ENCODE measurements at regions not wholly inside any gene's neighbourhood (a gene's known extent, or its start where the extent isn't known, plus 50 kb on each side); places are given as distances from the start of the nearest gene placed in this dataset.
"Not testable (repeated sequence)": the region's sequence is repeated elsewhere in the genome, so short reads cannot be mapped to it uniquely, and the experiment has no call there.

DNA sequence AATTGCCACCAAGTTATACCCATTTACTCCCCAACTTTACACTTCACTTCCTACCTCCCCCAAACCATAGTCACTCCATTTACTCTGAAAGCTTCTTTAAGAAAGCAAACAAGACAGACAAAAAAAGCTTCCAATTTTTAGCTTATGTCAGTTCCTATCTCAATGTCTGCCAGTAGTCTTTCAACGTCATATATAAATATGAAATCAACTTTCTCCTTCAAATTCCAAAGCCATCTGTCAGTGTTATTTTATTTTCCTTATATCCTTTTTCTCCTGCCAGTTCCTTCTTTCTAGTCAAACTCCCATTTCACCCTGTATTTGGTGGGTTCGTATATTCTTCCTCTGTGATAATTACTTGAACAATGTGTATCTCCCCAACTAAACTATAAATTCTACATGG, 85.8 kb upstream of the CMC1 start:
- H3K27ac ChIP-seq (ENCODE audit: low read length) = no peak overlapping the region
- no peak overlapping the region for H3K4me3 ChIP-seq (ENCODE audit: low read length)
- DNase-seq = no peak
- no CpG with 5 or more reads among the region's 2 CpGs for WGBS (ENCODE audit: insufficient coverage)
- no peaks in the 10 kb centered on the region for H3K36me3 ChIP-seq (ENCODE audit: control insufficient read depth, insufficient read depth, low read length)
- H3K9me3 ChIP-seq (replicated peaks; ENCODE audit: control insufficient read depth, low read depth, low read length) = peaks cover 9% of the 10 kb centered on the region
- no peaks in the 10 kb centered on the region for H3K4me1 ChIP-seq (ENCODE audit: control insufficient read depth, insufficient read depth, low read length)
- H3K27me3 ChIP-seq (ENCODE audit: control insufficient read depth, insufficient read depth, low read length) = no peaks in the 10 kb centered on the region

DNA sequence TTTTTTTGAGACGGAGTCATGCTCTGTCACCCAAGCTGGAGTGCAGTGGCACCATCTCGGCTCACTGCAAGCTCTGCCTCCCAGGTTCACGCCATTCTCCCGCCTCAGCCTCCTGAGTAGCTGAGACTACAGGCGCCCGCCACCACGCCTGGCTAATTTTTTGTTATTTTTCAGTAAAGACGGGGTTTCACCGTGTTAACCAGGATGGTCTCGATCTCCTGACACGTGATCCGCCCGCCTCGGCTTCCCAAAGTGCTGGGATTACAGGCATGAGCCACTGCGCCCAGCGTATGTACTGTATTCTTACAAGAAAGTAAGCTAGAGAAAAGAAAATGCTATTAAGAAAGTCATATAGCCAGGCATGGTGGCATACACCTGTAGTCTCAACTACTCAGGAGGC, 84.8 kb upstream of the CMC1 start:
- not testable (repeated sequence) for H3K27me3 ChIP-seq (ENCODE audit: control insufficient read depth, insufficient read depth, low read length); H3K27ac ChIP-seq (ENCODE audit: low read length); H3K36me3 ChIP-seq (ENCODE audit: control insufficient read depth, insufficient read depth, low read length); H3K9me3 ChIP-seq (replicated peaks; ENCODE audit: control insufficient read depth, low read depth, low read length); H3K4me1 ChIP-seq (ENCODE audit: control insufficient read depth, insufficient read depth, low read length); H3K4me3 ChIP-seq (ENCODE audit: low read length); DNase-seq
- WGBS (ENCODE audit: insufficient coverage) = 97% methylated on average over 13 of the region's 16 CpGs

DNA sequence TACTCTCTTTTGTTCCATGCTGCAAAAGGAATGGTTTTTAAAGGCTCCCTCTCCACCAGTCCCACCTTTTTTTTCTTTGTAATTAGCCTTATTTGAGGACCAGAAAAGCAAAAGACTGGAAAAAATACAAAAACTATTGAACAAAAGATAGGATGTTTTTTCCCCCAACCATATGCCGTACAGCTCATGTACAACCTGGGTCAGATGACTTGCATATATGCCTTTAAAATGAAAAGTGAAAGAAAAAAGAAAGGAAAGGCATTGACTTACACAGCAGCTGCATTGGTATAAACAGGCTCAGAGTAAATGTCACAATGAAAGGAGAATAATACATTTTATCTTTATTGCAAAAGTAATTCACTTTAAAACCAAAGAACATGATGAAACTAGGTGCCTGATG, 69.5 kb upstream of the CMC1 start:
- peak; percentile 2 for DNase-seq
- Histone ChIP-seq H3K9me3 (replicated peaks; ENCODE audit: control insufficient read depth, low read depth, low read length) (no peaks in the 10 kb centered on the region), H3K36me3 (ENCODE audit: control insufficient read depth, insufficient read depth, low read length) (no peaks in the 10 kb centered on the region), H3K4me1 (ENCODE audit: control insufficient read depth, insufficient read depth, low read length) (no peaks in the 10 kb centered on the region), H3K27me3 (ENCODE audit: control insufficient read depth, insufficient read depth, low read length) (no peaks in the 10 kb centered on the region), H3K27ac (ENCODE audit: low read length) (no peak overlapping the region), H3K4me3 (ENCODE audit: low read length) (no peak overlapping the region)
- WGBS (ENCODE audit: insufficient coverage) = no CpG with 5 or more reads among the region's 1 CpG

DNA sequence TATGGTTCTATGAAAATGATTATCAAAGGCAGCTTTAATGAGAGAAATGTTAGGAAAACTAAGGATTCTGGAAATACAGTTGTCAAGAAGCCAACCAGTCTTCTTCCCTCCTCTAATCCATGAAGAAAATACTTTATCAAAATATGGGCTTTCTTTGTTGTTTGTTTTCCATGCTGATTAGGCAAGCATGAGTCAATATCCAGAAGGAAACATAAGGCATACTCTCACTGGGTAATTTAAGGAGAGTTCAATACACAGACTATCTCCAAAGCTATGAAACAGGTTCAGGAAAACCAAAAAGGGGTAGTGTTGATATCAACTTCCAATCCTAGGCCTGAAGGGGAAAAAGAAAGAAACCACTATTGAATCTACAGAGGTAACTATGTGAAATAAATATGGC, 68.7 kb upstream of the CMC1 start:
- no peak overlapping the region for H3K27ac ChIP-seq (ENCODE audit: low read length)
- H3K9me3 ChIP-seq (replicated peaks; ENCODE audit: control insufficient read depth, low read depth, low read length) = no peaks in the 10 kb centered on the region
- no peak overlapping the region for H3K4me3 ChIP-seq (ENCODE audit: low read length)
- no peaks in the 10 kb centered on the region for H3K27me3 ChIP-seq (ENCODE audit: control insufficient read depth, insufficient read depth, low read length)
- H3K36me3 ChIP-seq (ENCODE audit: control insufficient read depth, insufficient read depth, low read length) = no peaks in the 10 kb centered on the region
- DNase-seq = no peak
- H3K4me1 ChIP-seq (ENCODE audit: control insufficient read depth, insufficient read depth, low read length) = no peaks in the 10 kb centered on the region

DNA sequence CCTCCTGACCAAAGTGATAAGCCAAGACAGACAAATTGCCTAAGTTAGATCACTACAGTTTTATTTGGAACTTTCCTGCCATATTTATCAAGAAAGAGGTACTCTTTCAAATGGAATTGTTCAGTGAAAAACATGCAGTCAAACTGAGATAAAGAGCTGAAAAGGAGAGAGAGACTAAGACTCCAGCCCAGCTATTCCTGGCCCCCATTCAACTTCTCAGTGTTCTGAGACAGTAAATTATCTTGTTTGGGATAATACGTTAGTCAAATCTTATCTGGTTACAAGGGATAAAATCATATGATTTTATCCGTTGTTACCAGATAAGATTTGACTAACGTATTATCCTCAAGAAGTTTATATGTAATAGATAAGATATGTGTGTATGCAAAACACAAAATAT, 67.6 kb upstream of the CMC1 start:
- no peak overlapping the region for H3K4me3 ChIP-seq (ENCODE audit: low read length)
- peak; percentile 14 for DNase-seq
- no peaks in the 10 kb centered on the region for H3K27me3 ChIP-seq (ENCODE audit: control insufficient read depth, insufficient read depth, low read length)
- H3K27ac ChIP-seq (ENCODE audit: low read length) = no peak overlapping the region
- H3K36me3 ChIP-seq (ENCODE audit: control insufficient read depth, insufficient read depth, low read length) = no peaks in the 10 kb centered on the region
- H3K9me3 ChIP-seq (replicated peaks; ENCODE audit: control insufficient read depth, low read depth, low read length) = no peaks in the 10 kb centered on the region
- H3K4me1 ChIP-seq (ENCODE audit: control insufficient read depth, insufficient read depth, low read length) = no peaks in the 10 kb centered on the region
- no CpG with 5 or more reads among the region's 3 CpGs for WGBS (ENCODE audit: insufficient coverage)

DNA sequence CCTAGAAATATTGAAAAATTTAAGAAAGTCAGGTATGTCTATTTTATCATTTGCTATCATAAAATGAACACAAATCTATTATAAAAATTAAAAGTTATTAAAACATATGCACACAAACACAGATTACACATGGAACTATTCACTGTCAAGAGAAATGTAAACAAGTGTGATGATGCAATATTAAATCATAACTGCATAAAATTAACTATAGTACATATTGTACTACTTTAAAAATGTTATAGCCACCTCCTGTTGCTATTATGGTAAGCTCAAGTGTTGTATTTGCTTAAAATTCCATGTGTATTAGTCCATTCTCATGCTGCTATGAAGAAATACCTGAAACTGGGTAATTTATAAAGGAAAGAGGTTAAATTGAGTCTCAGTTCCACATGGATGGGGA, 54.7 kb upstream of the CMC1 start:
- no peaks in the 10 kb centered on the region for H3K27me3 ChIP-seq (ENCODE audit: control insufficient read depth, insufficient read depth, low read length)
- H3K9me3 ChIP-seq (replicated peaks; ENCODE audit: control insufficient read depth, low read depth, low read length) = no peaks in the 10 kb centered on the region
- H3K4me1 ChIP-seq (ENCODE audit: control insufficient read depth, insufficient read depth, low read length) = no peaks in the 10 kb centered on the region
- DNase-seq = no peak
- no peak overlapping the region for H3K27ac ChIP-seq (ENCODE audit: low read length)
- no peaks in the 10 kb centered on the region for H3K36me3 ChIP-seq (ENCODE audit: control insufficient read depth, insufficient read depth, low read length)
- no peak overlapping the region for H3K4me3 ChIP-seq (ENCODE audit: low read length)

DNA sequence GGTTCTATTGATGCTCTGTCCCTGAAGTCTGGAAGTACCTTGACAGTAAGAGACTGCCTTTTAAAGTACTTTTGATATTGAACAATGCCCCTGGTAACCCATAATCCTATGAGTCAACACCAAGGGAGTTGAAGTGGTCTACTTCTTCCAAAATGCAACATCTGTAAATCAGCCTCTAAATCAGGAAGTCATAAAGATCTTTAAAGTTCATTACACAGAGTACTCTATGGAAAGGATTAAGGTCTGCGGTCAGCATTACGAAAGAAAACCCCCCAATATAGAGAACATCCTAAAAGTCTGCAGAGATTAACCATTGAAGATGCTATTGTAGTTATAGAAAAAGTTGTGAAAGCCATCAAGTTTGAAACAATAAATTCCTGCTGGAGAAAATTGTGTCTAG, 52.7 kb upstream of the CMC1 start:
- WGBS (ENCODE audit: insufficient coverage) = no CpG with 5 or more reads among the region's 2 CpGs
- no peaks in the 10 kb centered on the region for H3K36me3 ChIP-seq (ENCODE audit: control insufficient read depth, insufficient read depth, low read length)
- no peak overlapping the region for H3K27ac ChIP-seq (ENCODE audit: low read length)
- H3K27me3 ChIP-seq (ENCODE audit: control insufficient read depth, insufficient read depth, low read length) = no peaks in the 10 kb centered on the region
- no peaks in the 10 kb centered on the region for H3K4me1 ChIP-seq (ENCODE audit: control insufficient read depth, insufficient read depth, low read length)
- H3K4me3 ChIP-seq (ENCODE audit: low read length) = no peak overlapping the region
- no peak for DNase-seq
- no peaks in the 10 kb centered on the region for H3K9me3 ChIP-seq (replicated peaks; ENCODE audit: control insufficient read depth, low read depth, low read length)

DNA sequence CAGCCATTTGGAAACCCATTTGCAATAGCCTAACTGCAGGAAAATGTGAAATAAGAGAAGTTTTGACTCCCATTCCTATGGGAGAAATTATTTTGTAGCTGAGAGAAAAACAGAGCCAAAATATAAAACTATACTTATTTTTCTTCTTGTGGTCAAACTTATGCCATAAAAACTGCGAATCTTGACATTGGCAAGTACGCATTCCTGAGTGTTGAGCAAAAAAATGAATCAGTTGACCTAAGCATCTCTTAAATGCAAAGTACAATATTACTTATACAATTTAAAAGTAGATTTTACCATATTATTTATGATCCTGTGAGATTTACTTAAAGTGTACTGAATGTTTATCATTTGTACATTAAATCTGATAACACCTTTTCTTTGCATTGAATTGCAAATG, 50.1 kb upstream of the CMC1 start:
- no CpG with 5 or more reads among the region's 2 CpGs for WGBS (ENCODE audit: insufficient coverage)
- Histone ChIP-seq H3K27me3 (ENCODE audit: control insufficient read depth, insufficient read depth, low read length) (no peaks in the 10 kb centered on the region), H3K36me3 (ENCODE audit: control insufficient read depth, insufficient read depth, low read length) (no peaks in the 10 kb centered on the region), H3K9me3 (replicated peaks; ENCODE audit: control insufficient read depth, low read depth, low read length) (no peaks in the 10 kb centered on the region), H3K4me1 (ENCODE audit: control insufficient read depth, insufficient read depth, low read length) (no peaks in the 10 kb centered on the region), H3K4me3 (ENCODE audit: low read length) (no peak overlapping the region), H3K27ac (ENCODE audit: low read length) (no peak overlapping the region)
- no peak for DNase-seq
